ENCODE measurements at regions not wholly inside any gene's neighbourhood (a gene's known extent, or its start where the extent isn't known, plus 50 kb on each side); places are given as distances from the start of the nearest gene placed in this dataset.

- Histone ChIP-seq H3K4me3 (ENCODE audit: extremely low read depth in 1 of 4, insufficient read depth in 2 of 4, low read depth in 3 of 4, low read length in 4 of 4) (no peak overlapping the region), H2BK20ac (ENCODE audit: low read length) (no peak overlapping the region), H3K27ac (ENCODE audit: low read depth, low read length) (no peak overlapping the region), H2BK5ac (ENCODE audit: low read depth, low read length) (no peak overlapping the region), H2AK5ac (ENCODE audit: low read depth, low read length) (no peak overlapping the region), H3K9ac (replicated peaks in 1 of 4; ENCODE audit: extremely low read depth in 1 of 4, low read depth in 3 of 4, low read length in 3 of 4) (no peak overlapping the region), H2BK120ac (replicated peaks; ENCODE audit: low read depth, low read length) (no peak overlapping the region), H3K79me1 (ENCODE audit: low read depth, low read length) (no peaks in the 10 kb centered on the region), H3K27me3 (replicated peaks in 1 of 4; ENCODE audit: control insufficient read depth in 3 of 4, extremely low read depth in 1 of 4, insufficient read depth in 3 of 4, low read length in 3 of 4) (no peaks in the 10 kb centered on the region; a peak in 1 of 7 replicates), H3K36me3 (ENCODE audit: control insufficient read depth in 2 of 4, insufficient read depth in 4 of 4, low read length in 3 of 4) (no peaks in the 10 kb centered on the region), H4K20me1 (replicated peaks in 1 of 2; ENCODE audit: control insufficient read depth in 1 of 2, insufficient read depth in 2 of 2, low read length in 2 of 2) (no peaks in the 10 kb centered on the region), H3K9me3 (ENCODE audit: insufficient read depth in 2 of 2, low read depth in 1 of 2, low read length in 1 of 2) (no peaks in the 10 kb centered on the region), H2BK15ac (ENCODE audit: low read length) (no peak overlapping the region), H3K4me2 (ENCODE audit: insufficient read depth in 1 of 2, low read depth in 2 of 2, low read length in 2 of 2) (no peak overlapping the region), H3K56ac (replicated peaks; ENCODE audit: insufficient read length, low read depth, low read length) (no peak overlapping the region), H2AFZ (ENCODE audit: low read length) (no peak overlapping the region), H3K79me2 (ENCODE audit: control insufficient read depth in 1 of 2, insufficient read depth in 2 of 2, low read length in 2 of 2) (no peaks in the 10 kb centered on the region), H4K5ac (ENCODE audit: insufficient read length, low read depth, low read length) (no peak overlapping the region), H3K4me1 (replicated peaks in 1 of 4; ENCODE audit: control insufficient read depth in 3 of 4, insufficient read depth in 4 of 4, low read length in 3 of 4) (peaks cover 0 to 2% (median 0%) of the 10 kb centered on the region in 4 experiments; a peak in 1 of 7 replicates), H3K14ac (ENCODE audit: insufficient read length) (no peak overlapping the region), H4K91ac (replicated peaks; ENCODE audit: insufficient read length, low read length) (no peak overlapping the region), H4K8ac (ENCODE audit: extremely low read depth, insufficient read depth, low read length) (no peak overlapping the region), H2BK12ac (ENCODE audit: low read depth, low read length) (no peak overlapping the region), H3K4ac (replicated peaks; ENCODE audit: insufficient read length, low read depth, low read length) (no peak overlapping the region), H3K23ac (ENCODE audit: insufficient read length) (no peak overlapping the region), H3K23me2 (ENCODE audit: low read depth, low read length) (no peaks in the 10 kb centered on the region), H3K18ac (ENCODE audit: extremely low read depth, low read length) (no peak overlapping the region)
- FAIRE-seq (no peak), DNase-seq (ENCODE audit: low read depth in 1 of 2, low spot score in 2 of 2) (no peak)
- ChIA-PET CTCF (ENCODE audit: partially characterized antibody) (interaction anchor here (0.6 to 13.3 kb wide), 7 partner anchors 15 to 120 kb away, joined by 3 to 123 read pairs (median 10); no protein-coding TSS in a partner anchor), POLR2A (ENCODE audit: partially characterized antibody) (no interaction called here)
- TF ChIP-seq BRCA1 (IDR thresholded peaks at IDR 0.05; ENCODE audit: low read depth, low read length) (no peak), USF2 (IDR thresholded peaks at IDR 0.05; ENCODE audit: low read length) (no peak), ATF2 (IDR thresholded peaks at IDR 0.05; ENCODE audit: low read length) (no peak), HDAC6 (IDR thresholded peaks at IDR 0.05; ENCODE audit: low read depth, low read length) (no peak), TBP (IDR thresholded peaks at IDR 0.05; ENCODE audit: low read depth, low read length) (no peak), GABPA (IDR thresholded peaks at IDR 0.05; ENCODE audit: borderline replicate concordance, insufficient read depth, low read length) (no peak), KDM1A (IDR thresholded peaks at IDR 0.05; ENCODE audit: borderline replicate concordance, low read length) (no peak), CTCF (IDR thresholded peaks at IDR 0.05; ENCODE audit: control extremely low read depth in 1 of 3, insufficient read depth in 1 of 3, low read depth in 1 of 3, low read length in 3 of 3) (no peak), BCL11A (IDR thresholded peaks at IDR 0.05; ENCODE audit: low read depth in 2 of 2, low read length in 2 of 2) (no peak)
Measured at GRCh38 chr1:21352586-21352985, 62.3 kb upstream of the ECE1 start.

Data from H1 (cell line).